LHCN-M2 (cell line): ENCODE measurements at regions not wholly inside any gene's neighbourhood (a gene's known extent, or its start where the extent isn't known, plus 50 kb on each side); places are given as distances from the start of the nearest gene placed in this dataset.
"Not testable (repeated sequence)": the region's sequence is repeated elsewhere in the genome, so short reads cannot be mapped to it uniquely, and the experiment has no call there.

Experiments used
- DNase-seq: peaks from one replicate; pipeline ENCODE4 v3.0.0-alpha.2; 2012; ENCODE audit warnings: low read depth

DNA sequence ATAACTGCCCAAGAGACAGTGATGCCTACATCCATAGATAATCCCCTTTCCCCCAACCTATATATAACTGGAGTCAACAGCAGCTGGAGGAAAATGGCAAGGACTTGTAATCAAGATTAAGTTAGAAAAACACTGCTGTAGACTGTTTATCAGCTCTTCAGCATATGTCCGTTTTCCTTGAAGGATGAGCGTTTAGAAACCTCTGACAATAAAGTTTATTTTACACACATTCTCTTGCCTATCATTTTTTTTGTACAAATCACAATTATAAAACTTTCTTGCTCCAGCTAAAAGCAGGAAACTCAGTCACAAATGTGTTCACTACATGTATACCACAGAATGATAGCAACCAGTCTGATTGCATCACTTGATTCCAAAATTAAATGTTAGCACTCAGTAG is 50.8 kb downstream of the PPIAL4G start:
- DNase-seq: not testable (repeated sequence)

- peak; percentile 18 for DNase-seq
Measured at GRCh38 chr1:148429856-148430255, 53.2 kb downstream of the PPIAL4G start.

- peak; percentile 67 for DNase-seq
Measured at GRCh38 chr1:148426940-148427611, 56.0 kb downstream of the PPIAL4G start.

DNA sequence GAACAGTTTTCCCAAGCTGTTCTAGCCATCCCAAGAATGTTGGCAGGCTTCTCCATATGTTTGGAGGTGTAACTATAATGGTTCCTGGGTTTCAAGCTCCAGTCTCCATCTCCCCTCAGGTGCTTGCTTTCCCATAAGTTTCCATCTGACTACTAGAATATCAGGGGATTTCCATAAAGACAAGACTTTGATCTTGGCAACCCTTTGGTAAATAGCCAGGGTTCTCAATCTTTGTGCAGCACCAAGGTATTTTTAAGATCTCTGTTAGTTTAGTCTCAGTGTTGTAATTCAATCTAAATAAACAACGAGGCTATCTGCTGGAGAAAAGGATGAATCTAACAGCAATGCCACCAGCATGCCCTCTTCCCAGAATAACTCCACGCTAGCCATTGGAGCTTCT is 56.7 kb downstream of the PPIAL4G start:
- DNase-seq: not testable (repeated sequence)

- peak; percentile 85 for DNase-seq
Measured at GRCh38 chr1:148424143-148425003, 58.7 kb downstream of the PPIAL4G start.

DNA sequence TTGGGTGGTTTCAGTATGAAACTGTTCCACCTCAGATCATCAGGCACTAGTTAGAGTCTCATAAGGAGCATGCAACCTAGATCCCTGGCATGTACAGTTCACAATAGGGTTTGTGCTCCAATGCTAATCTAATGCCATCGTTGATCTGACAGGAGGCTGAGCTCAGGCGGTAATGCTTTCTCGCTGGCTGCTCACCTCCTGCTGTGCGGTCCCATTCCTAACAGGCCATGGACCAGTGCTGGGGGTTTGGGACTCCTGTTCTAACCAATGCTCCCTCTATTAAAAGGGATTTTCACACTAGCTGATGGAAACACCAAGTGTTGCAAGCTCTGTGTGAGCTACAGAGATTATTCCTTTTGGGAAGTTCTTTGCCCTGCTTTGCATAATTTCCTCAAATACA is 60.2 kb downstream of the PPIAL4G start:
- DNase-seq: not testable (repeated sequence)

- DNase-seq: not testable (repeated sequence)
Measured at GRCh38 chr1:148417241-148417640, 65.9 kb downstream of the PPIAL4G start.

- not testable (repeated sequence) for DNase-seq
Measured at GRCh38 chr1:148413385-148413784, 69.7 kb downstream of the PPIAL4G start.

DNA sequence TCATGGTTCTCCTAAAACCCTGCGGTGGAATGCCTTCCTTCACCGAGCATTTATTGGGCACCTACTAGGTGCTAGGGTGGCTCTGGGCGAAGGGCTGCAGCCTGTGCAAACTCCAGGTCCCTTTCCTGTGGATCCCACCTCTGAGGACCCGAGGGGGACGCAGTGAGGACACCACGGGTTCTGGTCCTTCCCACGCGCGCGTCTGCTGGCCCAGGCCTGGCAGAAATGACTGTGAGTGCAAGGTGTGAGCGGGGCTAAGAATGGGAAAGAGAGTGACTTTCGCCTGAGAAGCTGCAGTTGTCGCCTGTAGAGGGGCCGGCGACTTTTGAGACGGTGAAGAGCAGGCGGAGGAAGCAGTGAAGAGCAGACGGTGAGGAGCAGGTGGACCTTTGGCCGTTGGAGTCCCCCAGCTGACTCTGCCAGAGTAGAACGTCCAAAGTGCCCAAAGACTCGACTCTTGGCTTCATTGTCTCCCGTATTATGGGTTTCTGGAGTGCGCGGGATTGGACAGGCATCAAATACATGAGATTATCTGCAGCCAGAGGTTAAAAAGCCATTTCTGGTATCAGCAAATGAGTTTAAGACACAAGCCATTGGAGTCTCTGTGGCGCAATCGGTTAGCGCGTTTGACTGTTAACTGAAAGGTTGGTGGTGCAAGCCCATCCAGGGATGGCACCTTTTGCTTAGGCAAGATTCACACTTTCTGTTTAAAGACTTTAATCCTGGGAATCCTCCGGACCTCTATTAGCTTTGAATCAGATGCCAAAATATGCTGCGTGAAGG is 78.1 kb downstream of the PPIAL4G start:
- DNase-seq: not testable (repeated sequence)

GRCh38 chr1:148403925-148404324 is 79.2 kb downstream of the PPIAL4G start:
- DNase-seq: not testable (repeated sequence)

GRCh38 chr1:148403085-148403456 is 80.0 kb downstream of the PPIAL4G start:
- not testable (repeated sequence) for DNase-seq

DNA sequence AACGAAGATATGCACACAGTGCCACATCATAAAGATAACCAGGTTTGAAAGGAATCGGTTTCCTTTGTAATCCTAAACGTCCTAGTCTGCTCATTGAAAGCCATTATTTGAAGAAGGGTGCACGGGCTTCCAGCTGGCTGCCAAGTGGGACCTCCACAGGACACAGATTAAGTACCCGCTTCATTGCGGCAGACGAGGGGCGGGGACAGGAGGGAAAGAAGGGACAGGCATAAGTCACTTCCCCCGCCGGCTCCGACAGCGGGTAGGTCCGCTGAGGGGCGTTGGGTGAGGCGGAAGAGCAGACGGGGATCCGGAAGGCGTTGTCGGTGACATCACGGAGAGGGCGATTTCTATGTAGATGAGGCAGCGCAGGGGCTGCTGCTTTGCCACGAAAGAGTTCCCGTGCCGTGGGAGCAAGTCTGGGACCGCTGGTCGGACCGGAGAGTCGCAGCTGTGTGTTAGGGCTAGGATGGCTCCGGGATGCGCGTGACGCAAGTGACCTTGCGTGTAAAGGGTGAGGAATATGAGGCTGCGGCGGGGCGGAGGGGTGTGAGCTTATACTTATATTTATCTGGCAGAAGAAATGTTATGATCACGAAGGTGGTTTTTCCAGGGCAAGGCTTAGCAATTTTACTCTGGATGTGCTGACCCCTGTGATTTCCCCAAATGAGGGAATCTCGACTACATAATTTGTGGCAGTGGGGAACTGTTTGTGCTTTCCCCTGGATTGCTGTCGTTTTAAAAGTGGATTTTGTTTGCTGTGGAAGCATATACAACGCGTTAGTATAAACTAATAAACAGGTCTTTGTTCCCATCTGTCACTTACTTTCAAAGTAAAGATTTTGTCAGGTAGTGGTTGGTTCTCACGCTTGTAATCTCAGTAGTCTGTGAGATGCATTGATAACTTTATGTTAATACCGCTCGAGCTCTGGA is 80.7 kb downstream of the PPIAL4G start:
- DNase-seq: peak; percentile 77

DNA sequence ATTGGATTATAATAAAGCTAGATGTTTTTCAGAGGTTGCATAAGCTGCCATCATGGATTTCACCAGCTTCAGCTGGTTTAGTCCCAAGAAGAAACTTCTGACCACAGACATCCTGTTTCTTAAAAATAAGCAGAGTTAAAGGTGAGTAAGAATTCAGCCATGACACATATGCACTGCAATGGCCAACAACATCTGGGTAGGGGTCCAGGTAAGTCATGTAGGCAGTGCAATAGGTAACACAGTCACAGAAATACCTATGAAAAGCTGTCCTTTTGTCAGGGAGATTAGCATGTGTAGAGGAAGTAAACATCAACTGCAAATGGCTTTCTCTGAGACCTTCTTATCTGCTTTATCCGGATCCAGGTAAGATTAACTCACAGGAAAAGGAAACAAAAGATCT is 85.6 kb downstream of the PPIAL4G start:
- not testable (repeated sequence) for DNase-seq

GRCh38 chr1:148392505-148392904 is 90.6 kb downstream of the PPIAL4G start:
- DNase-seq: not testable (repeated sequence)

DNA sequence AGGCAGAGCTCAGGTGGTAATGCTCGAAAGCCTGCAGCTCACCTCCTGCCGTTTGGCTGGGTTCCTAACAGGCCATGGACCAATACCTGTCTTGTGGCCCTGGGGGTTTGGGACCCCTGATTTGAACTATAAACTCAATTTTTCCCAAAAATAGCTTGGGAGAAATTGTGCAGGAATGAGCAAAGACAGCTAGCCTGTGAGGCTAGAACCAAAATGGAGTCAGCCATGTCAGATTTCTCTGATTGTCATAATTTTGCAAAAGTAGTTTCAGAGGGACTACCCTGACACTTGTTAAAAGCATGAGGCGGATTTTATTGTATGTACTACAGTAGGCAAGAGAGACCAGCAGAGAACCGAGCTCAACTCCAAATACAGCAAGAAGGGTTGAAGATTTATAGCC is 91.8 kb downstream of the PPIAL4G start:
- DNase-seq: not testable (repeated sequence)

DNA sequence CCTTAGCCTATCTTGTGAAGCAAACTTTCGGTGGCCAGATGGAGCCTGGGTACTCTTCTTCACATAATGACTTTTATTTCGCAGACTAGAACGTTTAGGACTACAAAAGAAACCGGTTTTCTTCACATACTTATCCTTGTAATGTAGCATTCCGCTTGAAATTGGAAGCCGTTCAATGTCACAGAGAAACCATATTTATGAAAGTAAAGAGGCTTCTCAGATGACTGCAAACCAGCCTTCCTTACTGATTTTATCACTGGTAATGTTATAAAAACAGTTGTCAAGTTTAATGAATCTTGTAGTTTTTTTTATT is 94.1 kb downstream of the PPIAL4G start:
- DNase-seq: no peak

- DNase-seq: peak; percentile 89
Measured at GRCh38 chr1:148388260-148389026, 94.7 kb downstream of the PPIAL4G start.

- DNase-seq: not testable (repeated sequence)
Measured at GRCh38 chr1:148387949-148388259, 95.2 kb downstream of the PPIAL4G start.

DNA sequence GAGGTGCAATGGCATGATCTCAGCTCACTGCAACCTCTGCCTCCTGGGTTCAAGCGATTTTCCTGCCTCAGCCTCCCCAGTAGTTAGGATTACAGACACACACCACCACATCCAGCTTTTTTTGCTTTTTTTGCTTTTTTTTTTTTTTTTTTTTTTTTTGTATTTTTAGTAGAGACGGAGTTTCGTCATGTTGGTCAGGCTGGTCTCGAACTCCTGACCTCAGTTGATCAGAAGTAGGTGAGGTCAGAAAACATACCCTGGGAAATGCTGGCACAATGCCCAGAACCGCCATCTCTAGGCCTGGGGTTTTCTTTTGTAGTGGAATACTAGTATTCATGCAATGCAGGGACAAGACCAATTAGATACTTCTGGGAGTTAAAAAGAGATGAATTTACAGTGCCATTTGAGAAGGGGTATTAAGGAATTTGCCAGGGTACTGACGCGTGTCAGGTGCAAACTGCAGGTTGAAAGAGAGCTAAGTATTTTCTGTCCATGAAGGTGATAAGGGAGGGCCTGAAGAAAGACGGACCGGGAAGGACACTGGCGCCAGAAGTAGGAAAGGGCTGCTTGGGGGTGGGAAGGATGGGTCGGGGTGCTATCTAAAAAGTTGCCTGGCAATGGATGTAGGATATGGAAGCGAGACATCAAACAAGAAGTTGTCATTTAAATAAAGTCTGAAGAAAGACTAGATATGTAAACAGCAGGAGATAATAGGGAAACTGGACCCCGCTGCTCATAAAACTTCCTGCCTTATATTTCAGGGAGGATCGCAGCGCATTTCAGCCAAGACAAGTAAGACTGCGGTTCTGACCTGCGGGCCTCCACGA is 95.8 kb downstream of the PPIAL4G start:
- not testable (repeated sequence) for DNase-seq

- no peak for DNase-seq
Measured at GRCh38 chr1:148386617-148387016, 96.5 kb downstream of the PPIAL4G start.
